Mesendoderm (in vitro differentiated cells): ENCODE measurements at regions not wholly inside any gene's neighbourhood (a gene's known extent, or its start where the extent isn't known, plus 50 kb on each side); places are given as distances from the start of the nearest gene placed in this dataset.

ENCODE experiments used
- DNase-seq: peaks from one replicate; pipeline ENCODE4 v3.0.0; 2013
- H2AK5ac ChIP-seq: 2 replicates; pipeline ENCODE4 v1.6.1; 2013; ENCODE audit warnings: low read length, inconsistent platforms
- H2BK120ac ChIP-seq: 2 replicates; pipeline ENCODE4 v1.6.1; 2013; ENCODE audit warnings: low read depth, mild to moderate bottlenecking, low read length, moderate library complexity, mixed read lengths
- H2BK15ac ChIP-seq: replicated peaks from 2 replicates; pipeline ENCODE4 v1.6.1; 2013; ENCODE audit warnings: low read depth, mild to moderate bottlenecking, moderate library complexity
- H2BK5ac ChIP-seq: 2 replicates; pipeline ENCODE4 v1.6.1; 2013; ENCODE audit warnings: low read length, inconsistent platforms
- H3K18ac ChIP-seq: 2 replicates; pipeline ENCODE4 v1.6.1; 2013; ENCODE audit warnings: mild to moderate bottlenecking, low read length, mixed read lengths
- H3K23ac ChIP-seq: one replicate; pipeline ENCODE4 v1.6.1; 2013; ENCODE audit warnings: low read length
- H3K27ac ChIP-seq: 2 replicates; pipeline ENCODE4 v1.5.1; 2013; ENCODE audit warnings: low read depth, mild to moderate bottlenecking, inconsistent platforms, low read length, moderate library complexity
- H3K27me3 ChIP-seq: 2 replicates; pipeline ENCODE4 v1.6.1; 2013; ENCODE audit warnings: low read length, control low read depth, mild to moderate bottlenecking, inconsistent platforms; ENCODE audit not compliant: insufficient read depth, poor library complexity
- H3K36me3 ChIP-seq: 2 replicates; pipeline ENCODE4 v1.6.1; 2013; ENCODE audit warnings: low read length, inconsistent platforms; ENCODE audit not compliant: control insufficient read depth, insufficient read depth
- H3K4ac ChIP-seq: one replicate; pipeline ENCODE4 v1.6.1; 2013; ENCODE audit warnings: low read depth, mild to moderate bottlenecking, low read length, moderate library complexity
- H3K4me1 ChIP-seq: 2 replicates; pipeline ENCODE4 v1.6.1; 2013; ENCODE audit warnings: low read depth, low read length, inconsistent platforms; ENCODE audit not compliant: control insufficient read depth
- H3K4me2 ChIP-seq: 2 replicates; pipeline ENCODE4 v1.6.1; 2013; ENCODE audit warnings: low read length
- H3K4me3 ChIP-seq: 2 replicates; pipeline ENCODE4 v1.5.1; 2013; ENCODE audit warnings: mild to moderate bottlenecking, low read length
- H3K56ac ChIP-seq: one replicate; pipeline ENCODE4 v1.6.1; 2013; ENCODE audit warnings: low read length
- H3K79me1 ChIP-seq: 2 replicates; pipeline ENCODE4 v1.6.1; 2013; ENCODE audit warnings: low read length, inconsistent platforms
- H3K79me2 ChIP-seq: 2 replicates; pipeline ENCODE4 v1.6.1; 2013; ENCODE audit warnings: mild to moderate bottlenecking, low read length; ENCODE audit not compliant: control insufficient read depth, insufficient read depth
- H3K9ac ChIP-seq: 2 replicates; pipeline ENCODE4 v1.6.1; 2013; ENCODE audit warnings: low read length, inconsistent platforms
- H4K5ac ChIP-seq: one replicate; pipeline ENCODE4 v1.6.1; 2013; ENCODE audit warnings: low read length
- H4K8ac ChIP-seq: one replicate; pipeline ENCODE4 v1.6.1; 2013; ENCODE audit warnings: low read depth, mild to moderate bottlenecking, control low read depth, low read length, moderate library complexity
- WGBS: extraction: QIAGEN DNeasy Blood & Tissue Kit; methylation state at CpG from one replicate; pipeline ENCODE4 v1.1.7; 2013; ENCODE audit warnings: low lambda C conversion rate, missing lambda C conversion rate; ENCODE audit not compliant: insufficient coverage; ENCODE audit errors: extremely low coverage; 5-methylcytosine and 5-hydroxymethylcytosine counted together

- no peak overlapping the region for H3K56ac ChIP-seq
- H3K18ac ChIP-seq = no peak overlapping the region
- DNase-seq = no peak
- H2AK5ac ChIP-seq = no peak overlapping the region
- H3K9ac ChIP-seq = no peak overlapping the region
- H3K4ac ChIP-seq = no peak overlapping the region
- no peak overlapping the region for H3K4me3 ChIP-seq
- H4K5ac ChIP-seq = no peak overlapping the region
- H3K79me1 ChIP-seq = no peaks in the 10 kb centered on the region
- no peaks in the 10 kb centered on the region for H3K79me2 ChIP-seq
- no peak overlapping the region for H3K23ac ChIP-seq
- H3K27me3 ChIP-seq = no peaks in the 10 kb centered on the region
- H3K4me2 ChIP-seq = no peak overlapping the region
- H3K27ac ChIP-seq = no peak overlapping the region
- H2BK15ac ChIP-seq = no peak overlapping the region
- no peak overlapping the region for H4K8ac ChIP-seq
- H2BK5ac ChIP-seq = no peak overlapping the region
- no peak overlapping the region for H2BK120ac ChIP-seq
- no peaks in the 10 kb centered on the region for H3K4me1 ChIP-seq
- H3K36me3 ChIP-seq = no peaks in the 10 kb centered on the region
These were observed 857.4 kb downstream of the MAT2B start for GRCh38 chr5:164362835-164363234.

- WGBS = no CpG with 5 or more reads among the region's 7 CpGs
- Histone ChIP-seq H3K56ac (no peak overlapping the region), H3K4me2 (no peak overlapping the region)
These were observed 859.1 kb downstream of the MAT2B start for GRCh38 chr5:164364237-164365208.

GRCh38 chr5:164370841-164371240 is 865.4 kb downstream of the MAT2B start:
- WGBS = no CpG with 5 or more reads among the region's 4 CpGs
- Histone ChIP-seq H3K4me3 (no peak overlapping the region), H4K8ac (no peak overlapping the region), H2BK15ac (no peak overlapping the region), H3K9ac (no peak overlapping the region), H3K18ac (no peak overlapping the region), H3K4me2 (no peak overlapping the region), H2AK5ac (no peak overlapping the region), H3K23ac (no peak overlapping the region), H3K27ac (no peak overlapping the region), H3K27me3 (no peaks in the 10 kb centered on the region), H3K56ac (no peak overlapping the region), H3K36me3 (no peaks in the 10 kb centered on the region), H3K4ac (no peak overlapping the region), H3K79me1 (no peaks in the 10 kb centered on the region), H2BK5ac (no peak overlapping the region), H2BK120ac (no peak overlapping the region), H3K79me2 (no peaks in the 10 kb centered on the region), H3K4me1 (no peaks in the 10 kb centered on the region), H4K5ac (no peak overlapping the region)
- DNase-seq = no peak

More at GRCh38 chr5:164364237-164365208, 859.1 kb downstream of the MAT2B start:
- Histone ChIP-seq H3K27ac (no peak overlapping the region), H4K5ac (no peak overlapping the region), H3K18ac (no peak overlapping the region), H3K9ac (no peak overlapping the region), H4K8ac (no peak overlapping the region), H3K36me3 (no peaks in the 10 kb centered on the region), H3K4ac (no peak overlapping the region), H2AK5ac (no peak overlapping the region), H3K4me1 (no peaks in the 10 kb centered on the region), H3K79me1 (no peaks in the 10 kb centered on the region), H3K23ac (no peak overlapping the region), H2BK15ac (no peak overlapping the region), H2BK120ac (no peak overlapping the region), H3K4me3 (no peak overlapping the region), H3K79me2 (no peaks in the 10 kb centered on the region), H2BK5ac (no peak overlapping the region), H3K27me3 (no peaks in the 10 kb centered on the region)
- DNase-seq = no peak

GRCh38 chr5:164372892-164373291 is 867.5 kb downstream of the MAT2B start:
- no peak overlapping the region for H3K4me2 ChIP-seq
- H2BK120ac ChIP-seq = no peak overlapping the region
- H3K79me1 ChIP-seq = no peaks in the 10 kb centered on the region
- no peak overlapping the region for H2BK5ac ChIP-seq
- no peak overlapping the region for H2AK5ac ChIP-seq
- no peaks in the 10 kb centered on the region for H3K79me2 ChIP-seq
- no peaks in the 10 kb centered on the region for H3K4me1 ChIP-seq
- no peak overlapping the region for H3K23ac ChIP-seq
- WGBS = no CpG with 5 or more reads among the region's 1 CpG
- H3K4me3 ChIP-seq = no peak overlapping the region
- no peak overlapping the region for H2BK15ac ChIP-seq
- no peaks in the 10 kb centered on the region for H3K36me3 ChIP-seq
- no peak overlapping the region for H3K27ac ChIP-seq
- H4K8ac ChIP-seq = no peak overlapping the region
- H3K27me3 ChIP-seq = no peaks in the 10 kb centered on the region
- DNase-seq = no peak
- no peak overlapping the region for H3K4ac ChIP-seq
- no peak overlapping the region for H4K5ac ChIP-seq
- no peak overlapping the region for H3K9ac ChIP-seq
- H3K56ac ChIP-seq = no peak overlapping the region
- no peak overlapping the region for H3K18ac ChIP-seq

GRCh38 chr5:164373876-164374275 is 868.5 kb downstream of the MAT2B start:
- Histone ChIP-seq H3K36me3 (no peaks in the 10 kb centered on the region), H3K79me1 (no peaks in the 10 kb centered on the region), H3K4me3 (no peak overlapping the region), H3K4me2 (no peak overlapping the region), H2BK5ac (no peak overlapping the region), H3K9ac (no peak overlapping the region), H2BK120ac (no peak overlapping the region), H2AK5ac (no peak overlapping the region), H3K18ac (no peak overlapping the region), H3K56ac (no peak overlapping the region), H2BK15ac (no peak overlapping the region), H3K79me2 (no peaks in the 10 kb centered on the region), H3K4ac (no peak overlapping the region), H3K27me3 (no peaks in the 10 kb centered on the region), H3K23ac (no peak overlapping the region), H4K8ac (no peak overlapping the region), H4K5ac (no peak overlapping the region), H3K27ac (no peak overlapping the region), H3K4me1 (no peaks in the 10 kb centered on the region)
- no CpG with 5 or more reads among the region's 2 CpGs for WGBS
- DNase-seq = no peak

- Histone ChIP-seq H3K4ac (no peak overlapping the region), H2AK5ac (no peak overlapping the region), H2BK5ac (no peak overlapping the region), H3K9ac (no peak overlapping the region), H2BK120ac (no peak overlapping the region), H3K4me1 (no peaks in the 10 kb centered on the region), H4K5ac (no peak overlapping the region), H3K4me3 (no peak overlapping the region), H3K79me2 (no peaks in the 10 kb centered on the region), H4K8ac (no peak overlapping the region), H3K56ac (no peak overlapping the region), H3K79me1 (no peaks in the 10 kb centered on the region), H3K23ac (no peak overlapping the region), H3K4me2 (no peak overlapping the region), H3K27ac (no peak overlapping the region), H2BK15ac (no peak overlapping the region), H3K18ac (no peak overlapping the region), H3K36me3 (no peaks in the 10 kb centered on the region), H3K27me3 (no peaks in the 10 kb centered on the region)
- no CpG with 5 or more reads among the region's 1 CpG for WGBS
- DNase-seq = no peak
These were observed 869.6 kb downstream of the MAT2B start for GRCh38 chr5:164375051-164375450.
